Ovary (tissue), 3 donors: ENCODE measurements at regions not wholly inside any gene's neighbourhood (a gene's known extent, or its start where the extent isn't known, plus 50 kb on each side); places are given as distances from the start of the nearest gene placed in this dataset.

Source experiments
- POLR2A ChIP-seq: fragments of 450-650 bp; IDR thresholded peaks from one replicate; pipeline ENCODE4 v1.6.1; 2017; ENCODE audit warnings: antibody characterized with exemption, mild to moderate bottlenecking, moderate library complexity
- TF ChIP-seq, protein P1 (sequence below), 3 donors: fragments of 450-650 bp in 2 of 3; fragments of 200-600 bp in 1 of 3; IDR thresholded peaks; one replicate each; pipeline versions ENCODE4 v1.5.1 to v1.8.0; 2016 to 2022; ENCODE audit warnings: antibody characterized with exemption in 3 of 3, mild to moderate bottlenecking in 1 of 3
- donor health status: DM: no; HTN: no; CAD: no.

DNA sequence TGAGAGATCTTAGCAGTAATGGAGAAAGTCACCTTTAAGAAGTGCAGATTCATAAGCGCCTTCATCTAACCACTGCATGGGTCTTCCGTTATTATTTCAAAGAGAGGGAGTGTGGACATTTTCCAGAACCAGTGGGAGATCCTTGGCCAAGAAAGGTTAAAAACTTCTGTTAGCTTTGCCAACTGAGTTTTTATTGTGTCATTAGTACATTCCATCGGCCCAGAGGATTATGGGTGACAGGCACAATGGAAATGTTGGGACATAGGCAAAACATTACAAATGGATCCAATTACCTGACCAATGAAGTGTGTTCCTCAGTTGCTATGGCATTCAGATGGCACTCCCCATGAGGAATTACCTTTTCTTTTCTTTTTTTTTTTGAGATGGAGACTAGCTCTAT is 115.5 kb downstream of the PPIAL4G start:
- TF ChIP-seq, protein P1, sequence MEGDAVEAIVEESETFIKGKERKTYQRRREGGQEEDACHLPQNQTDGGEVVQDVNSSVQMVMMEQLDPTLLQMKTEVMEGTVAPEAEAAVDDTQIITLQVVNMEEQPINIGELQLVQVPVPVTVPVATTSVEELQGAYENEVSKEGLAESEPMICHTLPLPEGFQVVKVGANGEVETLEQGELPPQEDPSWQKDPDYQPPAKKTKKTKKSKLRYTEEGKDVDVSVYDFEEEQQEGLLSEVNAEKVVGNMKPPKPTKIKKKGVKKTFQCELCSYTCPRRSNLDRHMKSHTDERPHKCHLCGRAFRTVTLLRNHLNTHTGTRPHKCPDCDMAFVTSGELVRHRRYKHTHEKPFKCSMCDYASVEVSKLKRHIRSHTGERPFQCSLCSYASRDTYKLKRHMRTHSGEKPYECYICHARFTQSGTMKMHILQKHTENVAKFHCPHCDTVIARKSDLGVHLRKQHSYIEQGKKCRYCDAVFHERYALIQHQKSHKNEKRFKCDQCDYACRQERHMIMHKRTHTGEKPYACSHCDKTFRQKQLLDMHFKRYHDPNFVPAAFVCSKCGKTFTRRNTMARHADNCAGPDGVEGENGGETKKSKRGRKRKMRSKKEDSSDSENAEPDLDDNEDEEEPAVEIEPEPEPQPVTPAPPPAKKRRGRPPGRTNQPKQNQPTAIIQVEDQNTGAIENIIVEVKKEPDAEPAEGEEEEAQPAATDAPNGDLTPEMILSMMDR (IDR thresholded peaks at IDR 0.05) = no peak
- no peak for TF ChIP-seq POLR2A
